NCI-H2107 treated with DMSO at 0.1 percent for 48 hours (cell line): ENCODE measurements at regions not wholly inside any gene's neighbourhood (a gene's known extent, or its start where the extent isn't known, plus 50 kb on each side); places are given as distances from the start of the nearest gene placed in this dataset.
"Not testable (repeated sequence)": the region's sequence is repeated elsewhere in the genome, so short reads cannot be mapped to it uniquely, and the experiment has no call there.

ENCODE experiments used
- DNase-seq: peaks from one replicate; lab custom pipeline; 2025; ENCODE audit not compliant: unreplicated experiment; lab: John Stamatoyannopoulos, UW

DNA sequence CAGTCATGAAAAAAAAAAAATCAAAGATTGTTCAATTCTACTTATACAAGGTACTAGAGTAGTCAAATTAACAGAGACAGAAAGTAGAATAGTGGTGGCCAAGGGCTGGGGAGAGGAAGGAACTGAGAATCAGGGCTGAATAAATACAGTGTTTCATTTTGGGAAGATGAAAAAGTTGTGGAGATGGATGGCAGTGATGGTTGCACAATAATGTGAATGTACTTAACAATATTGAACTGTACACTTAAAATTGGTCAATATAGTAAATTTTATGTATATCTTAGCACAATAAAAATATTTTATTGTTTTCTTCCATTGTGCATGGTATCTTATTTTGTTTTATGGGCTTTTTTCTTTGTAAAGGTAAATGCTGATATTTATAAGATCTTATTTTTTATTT is 262.2 kb upstream of the AGTR1 start:
- DNase-seq, result no peak

DNA sequence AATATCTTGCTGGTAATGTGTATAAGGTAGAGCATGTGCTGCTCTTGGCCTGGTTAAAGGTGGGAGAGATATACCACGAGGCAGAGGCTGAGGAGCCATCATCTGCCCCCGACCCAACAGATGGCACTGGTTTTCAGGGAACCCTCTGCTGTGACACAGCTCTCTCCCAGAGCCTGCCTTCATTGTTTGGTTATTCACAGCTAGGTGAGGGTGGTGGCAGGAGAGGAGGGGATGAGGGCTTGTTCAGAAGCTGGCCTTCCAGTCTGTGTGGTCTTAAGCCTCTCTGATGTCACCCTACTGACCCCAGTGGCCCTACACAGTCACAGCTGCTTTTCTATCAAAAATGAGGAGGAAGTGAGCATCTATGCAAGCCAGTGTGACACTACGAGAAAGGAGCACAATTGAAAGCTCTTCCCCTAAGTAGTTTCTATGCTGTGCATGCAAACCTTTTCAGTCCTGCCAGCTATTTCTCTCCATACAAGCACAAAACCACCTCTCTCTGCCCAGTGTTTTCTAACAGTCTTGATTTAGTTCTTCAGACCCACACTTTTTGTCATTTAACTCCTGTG is 258.4 kb upstream of the AGTR1 start:
- no peak for DNase-seq

DNA sequence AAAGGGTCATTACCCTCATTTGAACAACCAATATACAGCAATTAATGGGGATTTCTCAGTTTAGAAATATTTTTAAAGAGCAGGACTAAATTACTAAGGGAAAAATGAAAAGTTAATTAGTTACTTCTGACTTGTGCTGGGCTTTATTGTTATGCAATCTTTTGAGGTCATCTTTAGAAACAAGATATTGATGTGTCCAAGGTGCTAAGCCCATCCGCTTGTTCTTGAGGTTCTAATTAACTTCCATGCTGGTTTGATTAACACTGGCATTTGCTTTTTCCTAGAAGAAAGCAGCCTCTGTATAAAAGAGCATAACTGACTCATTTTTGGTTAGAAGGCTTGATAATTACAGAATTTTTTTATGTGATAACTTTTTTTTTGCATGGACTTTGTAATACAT is 256.5 kb upstream of the AGTR1 start:
- no peak for DNase-seq

DNA sequence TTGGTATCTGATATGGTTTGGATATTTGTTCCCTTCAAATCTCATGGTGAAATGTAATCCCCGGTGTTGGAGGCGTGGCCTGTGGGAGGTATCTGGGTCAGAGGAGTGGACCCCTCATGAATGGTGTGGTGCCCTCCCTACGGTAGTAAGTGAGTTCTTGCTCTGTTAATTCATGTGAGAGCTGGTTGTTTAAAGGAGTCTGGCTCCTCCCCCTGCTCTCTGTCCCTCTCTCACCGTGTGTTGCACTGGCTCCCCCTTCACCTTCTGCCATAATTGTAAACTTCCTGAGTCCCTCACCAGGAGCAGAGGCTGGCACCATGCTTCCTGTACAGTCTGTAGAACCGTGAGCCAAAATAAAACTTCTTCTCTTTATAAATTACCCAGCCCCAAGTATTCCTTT is 246.9 kb upstream of the AGTR1 start:
- no peak for DNase-seq

DNA sequence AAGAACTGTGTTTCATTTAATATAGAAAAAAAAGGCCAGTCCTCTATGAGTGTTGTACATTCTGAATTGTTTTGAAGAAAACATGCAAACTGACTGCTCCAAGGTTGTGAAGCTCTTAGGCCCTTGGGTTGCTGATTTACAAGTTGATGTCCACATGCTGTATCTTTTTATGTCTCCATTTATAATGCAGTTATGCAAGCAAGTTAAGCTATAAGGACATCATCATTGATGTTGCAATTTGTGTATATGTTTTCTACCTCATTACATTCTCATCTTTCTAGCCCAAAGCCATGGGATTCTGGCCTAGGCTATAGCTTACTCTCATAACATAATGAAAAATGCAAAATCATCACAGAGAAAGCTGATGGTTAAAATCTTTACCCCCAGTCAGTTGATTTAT is 245.7 kb upstream of the AGTR1 start:
- no peak for DNase-seq

DNA sequence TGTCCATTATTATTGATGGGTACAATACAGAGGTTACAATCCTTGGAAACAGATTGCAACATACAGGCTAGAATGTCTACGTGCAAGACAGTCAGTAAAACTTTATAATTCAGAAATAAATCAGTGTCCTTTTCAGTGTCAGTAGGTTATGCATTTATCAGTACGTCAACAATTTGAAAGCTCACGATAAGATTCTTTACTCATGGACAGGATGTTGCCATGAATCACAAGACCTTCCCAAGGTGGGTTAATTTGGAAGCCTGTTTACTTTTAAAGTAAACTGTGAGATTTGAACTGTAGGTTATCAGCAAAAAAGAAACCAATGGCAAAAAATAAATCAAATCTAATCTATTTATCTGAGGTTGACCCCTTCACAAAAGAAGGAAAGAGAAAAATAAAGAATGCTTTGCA is 243.9 kb upstream of the AGTR1 start:
- no peak for DNase-seq

DNA sequence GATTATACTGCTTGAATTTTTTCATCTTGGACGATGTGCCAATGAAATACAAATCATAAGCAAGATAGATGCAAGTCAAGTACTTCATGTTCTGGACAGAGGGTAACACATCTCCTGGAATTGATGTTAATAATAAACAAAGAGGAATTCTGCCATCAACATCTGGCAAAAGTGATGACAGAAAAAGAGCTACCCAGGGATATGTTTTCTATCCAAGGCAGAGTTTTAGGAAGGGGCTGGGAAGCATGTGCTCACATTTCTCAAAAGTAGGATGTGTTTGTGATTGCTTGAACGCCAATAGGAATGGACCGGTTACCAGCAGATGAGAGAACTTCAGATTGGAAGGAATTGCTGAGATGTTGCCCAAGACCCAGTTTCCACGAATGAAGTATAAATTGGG is 242.6 kb upstream of the AGTR1 start:
- no peak for DNase-seq

DNA sequence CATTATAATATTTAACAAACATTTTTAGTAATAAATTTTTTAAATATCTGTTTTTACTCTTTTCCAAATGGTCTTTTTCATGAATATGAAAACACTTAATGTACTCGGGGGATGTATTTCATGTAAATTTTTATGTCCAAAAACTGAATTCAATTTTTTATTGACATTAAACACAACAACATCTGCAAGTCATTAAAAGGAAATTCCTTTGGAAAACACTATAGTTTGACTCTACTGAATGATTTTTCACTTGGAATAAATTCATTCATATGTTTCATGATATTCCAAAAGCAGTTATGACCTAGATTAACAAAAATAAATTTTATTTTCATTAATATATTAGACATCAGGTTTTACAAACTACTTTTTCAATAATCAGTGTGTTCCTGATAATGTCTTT is 239.8 kb upstream of the AGTR1 start:
- no peak for DNase-seq

DNA sequence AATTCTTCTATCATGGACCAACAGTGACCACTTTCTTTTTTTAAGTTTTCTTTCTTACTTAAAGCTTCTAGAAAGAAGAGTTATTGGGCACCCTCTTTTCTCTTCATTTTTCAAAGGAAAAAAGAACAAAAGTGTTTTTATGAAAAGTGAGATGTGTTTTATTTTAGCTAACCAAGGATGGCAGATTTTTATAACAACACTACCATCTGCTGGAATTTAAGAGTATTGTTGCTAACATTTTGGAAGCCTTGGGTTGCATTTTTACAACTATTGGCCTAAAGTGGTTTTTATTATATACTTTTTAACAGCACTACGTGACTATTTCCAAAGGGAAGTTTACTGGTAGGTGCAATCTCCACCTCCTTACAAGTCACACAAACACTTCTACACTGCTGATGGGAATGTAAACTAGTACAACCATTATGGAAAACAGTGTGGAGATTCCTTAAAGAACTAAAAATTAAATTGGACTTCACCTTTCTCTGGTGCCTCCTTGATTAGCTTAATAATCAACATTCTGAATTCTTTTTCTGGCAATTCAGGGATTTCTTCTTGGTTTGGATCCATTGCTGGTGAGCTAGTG is 237.7 kb upstream of the AGTR1 start:
- no peak for DNase-seq

DNA sequence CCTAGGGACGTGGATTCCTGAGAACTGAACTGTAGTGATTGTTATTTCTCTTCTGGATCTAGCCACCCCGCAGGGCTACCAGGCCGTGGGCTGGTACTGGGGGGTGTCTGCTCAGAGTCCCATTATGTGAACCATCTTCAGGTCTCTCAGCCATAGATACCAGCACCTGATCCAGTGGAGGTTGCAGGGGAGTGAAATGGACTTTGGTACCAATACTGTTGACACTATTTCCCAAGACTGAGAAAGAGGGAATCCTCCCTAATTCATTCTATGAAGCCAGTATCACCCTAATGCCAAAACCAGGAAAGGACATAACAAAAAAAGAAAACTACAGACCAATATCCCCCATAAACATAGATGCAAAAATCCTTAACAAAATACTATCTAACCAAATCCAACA is 237.0 kb upstream of the AGTR1 start:
- no peak for DNase-seq

DNA sequence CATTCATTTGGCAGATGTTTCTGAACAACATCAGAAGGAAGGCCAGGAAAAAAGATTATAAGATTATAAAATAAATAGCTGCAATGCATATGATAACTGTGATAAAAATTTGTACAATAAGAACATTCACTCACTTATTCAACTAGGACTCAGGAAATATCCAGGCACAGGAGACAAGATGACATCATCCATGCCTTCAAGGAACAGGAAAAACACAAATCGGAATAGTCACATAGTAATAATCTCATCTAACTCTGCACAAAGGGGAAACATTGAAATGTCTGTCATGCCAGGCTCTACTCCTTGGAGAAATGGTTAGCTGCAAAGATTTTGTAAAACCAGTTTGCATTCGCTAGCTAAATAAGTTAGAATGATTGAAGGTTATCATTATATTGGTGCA is 233.5 kb upstream of the AGTR1 start:
- no peak for DNase-seq

DNA sequence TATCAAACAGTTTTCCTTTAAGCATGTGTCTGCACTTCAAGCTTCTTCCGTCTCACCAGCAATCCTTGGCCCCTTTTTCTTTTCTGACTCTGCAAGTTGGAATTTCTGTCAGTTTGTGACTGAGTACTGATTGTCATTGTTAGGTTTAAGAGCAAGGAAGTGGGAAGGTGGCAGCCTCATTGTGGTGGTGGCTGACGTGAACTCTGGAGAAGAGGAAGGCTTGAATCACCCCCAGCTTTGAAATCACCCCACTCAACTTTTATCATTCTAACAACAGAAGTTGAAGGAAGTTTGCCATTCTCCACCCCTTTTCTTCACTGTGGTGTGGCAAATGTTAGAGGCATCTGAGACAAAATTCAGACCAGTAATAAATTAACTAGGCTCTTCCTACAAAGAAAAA is 231.6 kb upstream of the AGTR1 start:
- DNase-seq, result no peak

DNA sequence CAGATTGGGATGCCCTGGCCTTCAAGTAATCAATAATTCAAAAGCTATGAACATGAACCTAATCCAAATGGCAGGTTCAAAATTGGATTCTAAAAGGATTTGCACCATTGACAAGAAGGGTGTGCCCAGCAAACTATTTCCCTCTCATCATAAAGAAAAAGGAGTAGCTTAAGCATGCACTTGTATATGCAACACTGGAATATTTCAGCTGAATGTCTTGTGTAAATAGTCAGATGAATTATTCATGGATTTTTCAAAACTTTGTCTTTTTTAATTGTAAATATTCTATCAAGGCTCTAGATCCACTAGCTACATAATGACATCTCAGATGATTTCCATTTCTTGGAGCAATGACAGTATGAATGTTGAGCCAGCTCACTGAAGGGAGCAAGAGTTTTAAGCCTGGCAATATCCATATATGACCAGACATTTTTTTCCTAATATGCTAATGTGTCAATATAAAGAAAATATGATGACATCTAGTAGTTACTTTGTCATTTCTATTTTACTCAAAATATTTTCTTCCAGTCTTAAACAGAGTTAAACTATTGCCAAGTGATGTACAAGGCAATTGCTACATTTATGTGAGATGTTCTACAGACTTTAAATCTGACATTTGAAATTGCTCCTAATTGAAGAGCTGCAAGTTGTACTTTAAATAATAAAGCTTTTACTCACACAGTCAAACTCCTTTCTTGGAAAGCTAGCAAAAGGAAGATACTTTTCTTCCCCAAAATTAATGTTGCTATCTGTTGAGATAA is 230.5 kb upstream of the AGTR1 start:
- no peak for DNase-seq

DNA sequence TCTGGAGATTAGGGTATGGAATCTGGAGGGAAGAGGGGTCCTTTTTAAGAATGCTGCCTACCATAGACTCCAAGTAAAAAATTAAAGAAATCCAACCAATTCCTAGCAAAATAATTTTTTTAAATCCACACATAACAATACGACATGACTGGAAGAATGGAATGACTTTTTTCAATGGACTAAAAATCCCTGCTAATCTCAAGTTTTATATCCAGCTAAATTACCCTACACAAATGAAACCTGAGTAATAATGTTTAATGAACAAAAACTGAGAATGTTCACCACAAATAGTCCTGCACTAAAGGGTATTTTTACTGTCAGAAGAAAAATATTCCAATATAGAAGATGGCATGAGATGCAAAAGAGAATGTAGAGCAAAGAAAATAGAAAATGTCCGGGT is 220.3 kb upstream of the AGTR1 start:
- no peak for DNase-seq

DNA sequence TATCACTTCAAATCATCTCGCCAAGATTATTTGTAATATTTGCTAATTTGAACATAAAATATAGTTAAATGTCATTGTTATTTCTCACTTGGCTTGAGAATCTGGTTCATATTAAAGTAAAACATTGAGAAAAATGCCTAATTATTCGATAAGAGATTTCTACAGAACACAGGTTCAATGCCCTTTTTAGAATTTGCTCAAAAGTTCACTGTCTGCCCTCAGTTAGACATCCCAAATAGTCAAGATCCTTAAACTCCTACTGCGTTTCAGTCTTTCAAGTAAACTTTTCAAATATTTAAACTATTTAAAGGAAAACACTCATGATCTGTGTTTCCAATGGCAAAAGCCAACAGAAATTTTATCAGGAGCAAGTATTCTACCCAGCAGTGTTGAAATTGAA is 204.1 kb upstream of the AGTR1 start:
- DNase-seq, result no peak

DNA sequence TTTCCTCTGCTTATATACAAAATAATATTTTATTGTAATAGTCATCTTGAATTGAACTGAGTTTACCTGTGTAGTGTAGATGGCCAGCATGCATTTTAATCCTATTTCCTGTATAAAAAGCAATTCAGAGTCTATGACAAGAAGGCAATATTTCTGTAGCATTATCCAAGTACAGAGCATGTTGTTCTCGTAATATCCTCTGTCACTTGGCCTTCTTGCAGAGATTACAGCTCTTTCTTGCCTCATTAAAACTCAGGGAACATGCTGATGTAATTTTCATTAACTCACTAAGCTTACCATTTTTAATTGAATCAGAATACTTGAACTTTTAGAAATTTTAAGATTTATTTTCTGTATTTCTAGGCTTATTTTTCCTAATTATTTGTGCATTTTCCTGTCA is 203.3 kb upstream of the AGTR1 start:
- no peak for DNase-seq

DNA sequence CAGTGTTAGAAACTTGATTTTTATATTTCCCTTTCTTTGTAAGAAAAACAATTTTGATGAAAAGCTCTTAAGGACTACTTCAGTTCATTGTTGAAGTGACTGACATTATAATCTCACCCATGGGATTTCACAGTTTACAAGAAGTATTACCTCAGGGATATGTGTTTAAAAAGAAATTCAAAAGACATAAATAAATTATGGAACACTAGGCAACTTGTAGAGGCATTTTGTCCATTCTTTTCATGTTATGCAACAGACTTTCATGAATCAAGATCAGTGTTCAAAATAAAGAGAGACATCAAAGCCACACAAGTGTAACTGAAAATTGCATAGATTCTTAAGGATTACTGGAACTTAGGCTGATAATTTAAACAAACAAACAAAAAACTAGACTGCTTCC is 196.8 kb upstream of the AGTR1 start:
- no peak for DNase-seq

DNA sequence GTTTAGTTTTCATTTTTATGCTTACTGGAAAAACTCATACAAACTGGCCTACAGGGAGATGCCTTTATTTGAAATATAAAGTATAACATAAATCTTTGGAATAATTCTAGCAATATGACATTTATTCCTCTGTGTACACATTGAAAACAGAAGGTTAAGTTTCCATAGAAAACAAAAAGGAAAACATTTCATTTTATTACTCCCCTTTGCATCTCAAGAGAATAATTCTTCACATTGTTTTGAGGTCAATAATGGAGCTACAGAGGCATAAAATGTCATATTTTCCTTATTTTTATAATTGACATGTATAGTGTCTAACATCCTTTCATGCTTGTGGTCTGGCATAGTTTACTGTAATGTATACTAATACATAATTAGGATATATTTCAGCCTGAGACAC is 187.6 kb upstream of the AGTR1 start:
- no peak for DNase-seq

DNA sequence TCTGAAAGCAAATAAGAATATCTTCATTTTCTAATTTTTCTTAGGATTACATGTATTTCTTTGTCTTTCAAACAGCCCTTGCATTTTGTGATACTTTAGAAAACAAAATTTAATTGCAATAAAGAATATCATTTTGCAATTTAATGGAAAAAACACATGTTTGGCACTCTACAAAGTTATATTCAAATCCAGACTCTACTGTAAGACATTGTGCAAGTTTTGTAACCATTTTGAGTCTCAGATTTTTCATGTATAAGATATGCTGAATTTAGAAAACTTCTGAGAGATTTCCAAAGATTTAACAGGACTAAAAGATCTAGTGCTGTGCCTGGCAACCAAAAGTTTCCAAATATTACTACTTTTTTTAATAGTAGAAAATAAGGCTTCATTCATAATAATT is 187.1 kb upstream of the AGTR1 start:
- DNase-seq, result no peak

DNA sequence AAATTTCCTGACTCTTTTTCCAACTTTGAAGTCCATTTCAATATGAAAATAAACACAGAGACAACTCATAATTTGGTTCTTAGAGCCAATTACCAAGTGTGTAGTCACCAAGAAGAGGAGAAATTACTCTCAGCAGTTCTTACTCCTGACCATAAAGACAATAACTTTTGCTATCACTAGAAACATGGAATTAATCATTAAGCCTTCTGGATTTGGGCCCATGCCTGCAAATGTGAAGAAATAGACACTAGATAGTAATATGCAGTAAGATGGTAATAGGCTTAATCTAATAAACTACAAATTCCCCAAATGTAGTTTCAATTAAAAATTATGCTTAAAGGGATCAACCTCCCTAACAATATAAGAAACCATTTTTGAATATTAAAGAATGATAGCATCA is 185.1 kb upstream of the AGTR1 start:
- no peak for DNase-seq

DNA sequence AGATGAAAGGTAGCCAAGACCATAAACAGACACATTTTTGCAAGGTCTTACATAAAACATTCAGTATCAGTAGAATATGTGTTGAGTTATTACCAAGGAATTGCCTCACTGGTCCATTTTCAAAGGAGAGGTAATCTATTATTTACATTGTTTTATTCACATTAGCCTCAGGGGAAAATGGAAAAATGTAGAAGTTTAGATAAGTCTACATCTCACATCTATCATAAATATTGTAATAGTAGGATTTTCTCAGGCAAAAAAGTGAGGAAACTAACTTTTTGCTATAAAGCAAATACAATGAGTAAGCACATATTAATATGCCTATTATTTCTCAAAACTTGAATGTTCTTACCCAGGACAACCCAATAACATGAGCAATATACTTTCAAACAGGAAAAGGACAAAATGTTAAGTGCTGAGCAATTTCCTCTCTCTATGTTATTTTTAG is 184.6 kb upstream of the AGTR1 start:
- DNase-seq, result no peak

DNA sequence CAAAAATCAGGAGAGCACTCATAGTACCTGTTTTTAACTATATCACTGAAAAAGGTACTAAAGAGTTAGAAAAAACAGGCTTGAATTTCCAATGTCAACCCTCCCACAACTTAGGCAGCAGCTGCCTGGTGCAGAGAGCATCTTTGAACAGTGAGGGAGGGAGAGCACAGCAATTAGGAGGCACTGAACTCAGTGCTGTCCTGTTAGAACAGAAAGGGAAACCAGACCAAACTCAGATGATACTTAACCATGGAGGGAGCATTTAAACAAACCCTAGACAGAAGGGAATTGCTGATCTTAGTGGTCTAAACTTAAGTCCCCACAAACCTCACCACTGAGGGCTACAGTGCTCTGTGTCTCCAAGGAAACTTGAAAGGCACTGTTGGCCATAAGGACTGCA is 179.2 kb upstream of the AGTR1 start:
- DNase-seq, result no peak

DNA sequence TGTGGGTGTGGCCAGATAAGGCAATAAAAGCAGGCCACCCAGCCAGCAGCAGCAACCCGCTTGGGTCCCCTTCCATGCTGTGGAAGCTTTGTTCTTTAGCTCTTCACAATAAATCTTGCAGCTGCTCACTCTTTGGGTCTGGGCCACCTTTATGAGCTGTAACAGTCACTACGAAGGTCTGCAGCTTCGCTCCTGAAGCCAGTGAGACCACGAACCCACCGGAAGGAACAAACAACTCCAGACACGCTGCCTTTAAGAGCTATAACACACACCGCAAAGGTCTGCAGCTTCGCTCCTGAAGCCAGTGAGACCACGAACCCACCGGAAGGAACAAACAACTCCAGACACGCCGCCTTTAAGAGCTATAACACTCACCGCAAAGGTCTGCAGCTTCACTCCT is 172.1 kb upstream of the AGTR1 start:
- DNase-seq, result not testable (repeated sequence)
